H1 (cell line): ENCODE measurements at regions not wholly inside any gene's neighbourhood (a gene's known extent, or its start where the extent isn't known, plus 50 kb on each side); places are given as distances from the start of the nearest gene placed in this dataset.

Source experiments
- ATF2 ChIP-seq: IDR thresholded peaks from 2 replicates; pipeline ENCODE4 v1.6.1; 2012; ENCODE audit warnings: low read length, inconsistent platforms
- BACH1 ChIP-seq: IDR thresholded peaks from 2 replicates; pipeline ENCODE4 v1.6.1; 2012; ENCODE audit warnings: low read length, improper control_type of control experiment
- CTBP2 ChIP-seq: IDR thresholded peaks from 2 replicates; pipeline ENCODE4 v1.7.0; 2011; ENCODE audit warnings: borderline replicate concordance, mild to moderate bottlenecking, moderate library complexity, mixed read lengths, low read length; ENCODE audit not compliant: insufficient read depth, insufficient read length
- EZH2 ChIP-seq: fragments of 200-600 bp; sonication (generic); IDR thresholded peaks from 2 replicates; pipeline ENCODE4 v1.7.1; 2012; ENCODE audit warnings: low read depth, mild to moderate bottlenecking, moderate library complexity, low read length, inconsistent platforms; ENCODE audit not compliant: severe bottlenecking
- KDM4A ChIP-seq: IDR thresholded peaks from one replicate; pipeline ENCODE4 v1.7.1; 2012; ENCODE audit warnings: low read depth, mild to moderate bottlenecking, moderate library complexity, low read length, inconsistent platforms; ENCODE audit not compliant: severe bottlenecking
- POLR2A ChIP-seq, 2 experiments: IDR thresholded peaks; 1 replicate in 1 of 2; 2 replicates in 1 of 2; pipeline ENCODE4 v1.6.1; 2011; ENCODE audit warnings: low read depth in 2 of 2, low read length in 2 of 2, mild to moderate bottlenecking in 2 of 2; ENCODE audit errors: control extremely low read depth in 1 of 2

DNA sequence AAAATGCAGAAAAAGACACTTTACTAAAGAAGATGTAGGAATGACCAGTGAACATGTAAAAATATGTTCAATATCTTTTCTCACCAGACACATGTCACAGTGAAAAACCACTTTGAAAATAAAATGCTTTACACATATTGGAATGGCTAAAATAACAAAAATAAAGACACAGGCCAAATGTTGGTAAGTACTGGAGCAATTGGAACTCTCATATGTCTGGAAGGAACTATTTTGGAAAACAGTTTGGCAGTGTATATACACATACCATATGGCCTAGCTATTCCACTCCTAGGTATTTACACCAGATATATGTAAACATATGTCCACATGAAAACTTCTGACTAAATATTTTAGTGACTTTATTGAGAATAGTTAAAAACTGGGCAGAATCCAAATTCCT, 927.2 kb downstream of the BRINP3 start (continued):
- no peak for TF ChIP-seq BACH1
- no peak for TF ChIP-seq POLR2A (IDR thresholded peaks at IDR 0.05; ENCODE audit: control extremely low read depth in 1 of 2, low read depth in 2 of 2, low read length in 2 of 2)
- TF ChIP-seq KDM4A, result no peak
- TF ChIP-seq EZH2, result no peak
- TF ChIP-seq ATF2, result no peak
- TF ChIP-seq CTBP2, result no peak
